Dedifferentiated amniotic fluid mesenchymal stem cell (primary cell): ENCODE measurements at regions not wholly inside any gene's neighbourhood (a gene's known extent, or its start where the extent isn't known, plus 50 kb on each side); places are given as distances from the start of the nearest gene placed in this dataset.
A peak's percentile ranks its signal among the peaks of the same experiment; 100 is the strongest.

Source experiments
- DNase-seq: peaks from one replicate; pipeline ENCODE4 v3.0.0-alpha.2; 2016; ENCODE audit errors: extremely low spot score

DNA sequence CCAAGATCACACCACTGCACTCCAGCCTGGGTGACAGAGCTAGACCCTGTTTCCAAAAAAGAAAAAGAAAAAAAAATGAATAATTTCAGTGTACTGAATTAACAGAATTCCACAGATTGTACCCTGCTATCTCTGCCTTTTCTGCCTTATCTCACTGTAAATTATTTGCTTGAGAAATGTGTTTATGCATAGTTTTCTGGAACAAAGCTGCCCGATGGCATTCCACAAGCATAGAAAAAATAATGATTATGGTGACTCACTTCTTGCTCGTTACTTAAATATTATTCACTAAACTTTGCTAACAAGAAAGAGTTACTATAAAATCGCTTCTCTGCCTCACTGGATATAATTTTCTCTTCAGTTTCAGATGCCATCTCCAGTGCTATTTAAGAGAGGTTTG, 88.7 kb upstream of the FAM169A start:
- DNase-seq = no peak

DNA sequence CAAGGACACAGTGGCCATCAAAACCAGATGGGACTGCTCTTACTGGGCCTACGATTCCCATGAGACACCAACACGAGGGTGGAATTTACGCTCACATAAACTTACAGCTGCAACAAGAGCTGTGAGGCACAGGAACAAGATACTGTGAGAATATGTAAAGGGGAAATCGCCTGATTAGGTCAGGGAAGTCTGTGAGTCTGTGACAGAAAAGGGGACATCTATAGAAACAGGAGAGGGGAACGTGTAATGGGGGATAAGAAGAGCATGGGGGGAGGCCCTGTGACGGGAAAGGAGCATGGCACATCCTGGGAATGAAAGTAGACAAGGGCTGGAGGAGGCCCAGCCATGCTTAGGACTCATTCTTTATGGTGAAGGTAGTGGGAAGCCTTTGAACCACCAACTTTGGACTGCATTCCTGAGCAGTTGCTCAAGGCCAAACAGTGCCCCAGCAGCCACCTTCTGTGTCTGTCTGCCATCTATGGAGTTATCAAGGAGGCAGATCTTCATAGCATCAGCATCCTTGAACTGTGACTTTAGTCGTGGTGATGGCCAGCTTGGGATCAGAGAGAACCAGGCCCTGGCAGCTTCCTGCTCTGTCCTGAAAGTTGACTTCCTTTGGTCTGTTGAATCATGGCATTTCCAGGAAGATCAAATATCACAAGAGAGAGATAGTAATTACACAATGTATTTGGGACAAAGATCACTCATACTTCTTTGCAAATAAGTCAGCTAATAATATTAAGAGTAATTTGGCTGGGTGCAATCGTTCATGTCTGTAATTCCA, 87.9 kb upstream of the FAM169A start:
- DNase-seq = no peak

DNA sequence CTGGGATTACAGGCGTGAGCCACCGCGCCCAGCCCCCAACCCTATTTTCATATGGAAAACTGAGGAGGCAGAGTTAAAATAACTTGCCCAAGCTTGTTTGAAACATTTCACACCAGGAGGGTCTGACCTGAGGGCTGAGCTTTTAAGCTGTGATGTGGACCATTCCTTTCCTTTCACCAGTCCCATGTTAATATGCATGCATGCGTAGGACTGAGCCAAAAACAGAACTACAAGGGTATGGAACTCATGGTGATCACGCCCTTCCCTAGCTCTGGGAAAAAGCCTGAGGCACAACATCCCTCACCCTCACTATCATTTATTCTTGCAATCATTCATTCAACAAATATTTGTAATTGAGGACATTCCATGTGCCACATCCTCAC, 87.4 kb upstream of the FAM169A start:
- no peak for DNase-seq

DNA sequence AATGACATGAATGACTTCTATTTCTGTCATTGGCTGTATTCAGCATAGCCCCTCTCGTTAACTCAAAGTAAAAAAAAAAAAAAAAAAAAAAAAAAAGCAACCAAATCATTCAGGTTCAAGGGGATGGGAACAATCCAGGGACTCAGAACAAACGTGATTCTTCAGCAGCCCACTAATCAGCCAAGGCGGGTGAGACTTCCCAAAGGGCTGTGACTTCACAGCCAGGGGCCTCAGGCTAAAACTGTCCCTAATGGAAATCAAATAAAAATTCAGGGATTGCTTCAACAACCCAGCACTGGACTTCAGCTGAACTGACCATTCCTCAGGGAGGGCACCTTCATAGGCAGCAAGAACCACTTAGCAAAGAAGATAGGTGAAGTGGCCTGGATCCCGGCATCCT, 86.2 kb upstream of the FAM169A start:
- DNase-seq = no peak

DNA sequence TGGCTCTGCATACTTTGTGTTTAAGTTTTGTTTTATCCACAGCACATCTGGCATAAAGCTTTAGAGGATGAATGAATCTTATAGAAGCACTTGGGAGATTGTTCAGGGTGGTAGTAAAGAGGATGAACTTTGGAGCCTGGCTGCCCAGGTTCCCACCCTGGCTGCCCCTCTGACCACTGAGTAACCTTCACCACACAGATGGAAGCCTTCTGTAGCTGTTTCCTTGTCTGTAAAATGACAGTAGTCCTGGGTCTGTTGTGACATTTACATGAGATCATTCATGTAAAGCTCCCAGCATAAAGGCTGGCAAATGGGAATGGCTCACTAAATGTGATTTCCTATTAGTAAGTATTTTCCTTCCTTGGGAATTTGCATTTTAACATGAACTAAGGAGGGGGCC, 85.7 kb upstream of the FAM169A start:
- DNase-seq = no peak

DNA sequence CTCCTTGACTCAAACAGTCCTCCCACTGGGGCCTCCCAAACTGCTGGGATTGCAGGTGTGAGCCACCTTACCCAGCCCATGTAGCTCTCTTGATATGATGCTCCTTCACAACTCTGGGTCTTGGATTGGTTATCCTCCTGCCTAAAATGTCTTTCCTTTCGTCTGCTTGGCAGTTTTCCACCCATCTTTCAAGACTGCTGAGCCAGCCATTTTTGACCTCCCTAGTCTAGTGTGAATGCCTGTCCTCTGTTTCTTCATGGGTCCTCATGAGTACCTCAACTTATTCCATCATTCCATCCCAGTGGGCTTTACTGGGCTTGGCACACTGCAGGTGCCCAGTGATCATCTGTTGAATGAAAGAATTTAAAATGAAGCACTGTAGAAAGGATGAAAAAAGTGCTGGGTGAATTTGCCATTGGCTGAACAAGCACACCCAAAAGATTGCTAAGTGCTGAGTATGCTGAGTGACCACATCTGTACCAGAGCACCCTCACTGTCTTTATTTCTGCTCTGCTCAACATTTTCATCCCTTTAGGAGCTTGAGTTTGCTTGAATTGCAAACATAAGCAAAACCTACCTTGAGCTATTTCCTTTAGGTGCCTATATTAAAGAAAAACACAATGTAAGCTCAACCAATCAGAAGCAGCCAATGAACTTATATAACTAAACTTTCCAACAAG, 84.8 kb upstream of the FAM169A start:
- no peak for DNase-seq

DNA sequence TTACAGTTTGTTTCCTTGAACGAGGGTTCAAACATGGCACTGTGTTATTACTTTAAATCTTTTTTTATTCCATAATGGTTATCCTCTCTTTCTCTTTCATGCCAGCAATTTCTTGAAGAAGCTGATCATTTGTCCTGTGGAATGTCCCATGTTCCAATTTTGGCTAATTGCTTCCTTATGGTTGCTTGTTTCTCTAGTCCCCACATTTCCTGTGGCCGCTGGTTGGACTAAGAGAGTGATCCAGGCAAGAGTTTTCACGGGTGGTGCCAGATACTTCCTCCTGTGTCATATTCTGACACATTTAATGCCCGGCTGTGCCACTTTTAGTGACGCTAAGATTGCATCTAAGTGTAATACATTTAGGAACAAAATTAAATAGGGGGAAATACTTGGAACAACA, 83.8 kb upstream of the FAM169A start:
- peak; percentile 47 for DNase-seq

DNA sequence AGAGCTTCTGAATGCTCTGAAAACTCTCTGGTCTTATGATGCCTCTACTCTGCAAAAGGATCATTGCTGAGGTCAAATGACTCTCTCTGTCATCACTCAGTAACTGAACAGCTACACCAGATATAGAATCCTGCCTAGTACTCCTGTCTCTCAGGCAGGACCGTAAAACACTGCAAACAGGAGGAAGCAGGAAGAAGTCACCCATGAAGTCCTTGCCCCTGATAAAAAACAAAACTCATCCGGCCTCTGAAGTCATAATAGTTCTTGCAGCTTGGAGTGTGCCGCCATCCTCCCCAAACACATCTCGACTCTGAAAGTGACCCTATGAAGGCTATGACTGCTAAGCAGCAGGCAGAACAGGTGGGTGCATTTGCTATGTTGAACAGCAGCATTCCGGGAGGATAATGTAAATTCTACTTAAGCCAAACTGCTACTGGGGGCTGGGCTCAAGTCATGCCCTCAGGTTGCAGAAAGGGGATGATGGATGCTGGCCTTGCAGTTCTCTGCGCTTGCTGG, 81.9 kb upstream of the FAM169A start:
- DNase-seq = no peak

DNA sequence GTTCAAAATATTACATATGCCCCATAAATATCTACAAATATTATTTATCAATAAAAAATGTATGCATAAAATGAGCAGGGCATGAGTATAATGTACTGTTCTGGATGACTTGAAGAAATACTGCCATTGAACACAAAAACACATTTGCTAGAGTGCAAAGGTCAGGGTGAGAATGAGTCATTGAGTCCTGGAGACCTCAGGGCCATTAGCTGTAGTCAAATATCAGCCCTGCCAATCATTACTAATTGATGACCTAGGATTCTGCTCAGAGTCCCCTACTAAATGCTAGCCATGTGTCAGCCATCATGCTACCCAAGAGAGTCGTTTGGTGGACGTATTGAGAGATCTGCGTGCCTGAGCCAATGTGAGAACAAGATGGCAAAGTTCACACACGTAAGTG, 80.3 kb upstream of the FAM169A start:
- no peak for DNase-seq

DNA sequence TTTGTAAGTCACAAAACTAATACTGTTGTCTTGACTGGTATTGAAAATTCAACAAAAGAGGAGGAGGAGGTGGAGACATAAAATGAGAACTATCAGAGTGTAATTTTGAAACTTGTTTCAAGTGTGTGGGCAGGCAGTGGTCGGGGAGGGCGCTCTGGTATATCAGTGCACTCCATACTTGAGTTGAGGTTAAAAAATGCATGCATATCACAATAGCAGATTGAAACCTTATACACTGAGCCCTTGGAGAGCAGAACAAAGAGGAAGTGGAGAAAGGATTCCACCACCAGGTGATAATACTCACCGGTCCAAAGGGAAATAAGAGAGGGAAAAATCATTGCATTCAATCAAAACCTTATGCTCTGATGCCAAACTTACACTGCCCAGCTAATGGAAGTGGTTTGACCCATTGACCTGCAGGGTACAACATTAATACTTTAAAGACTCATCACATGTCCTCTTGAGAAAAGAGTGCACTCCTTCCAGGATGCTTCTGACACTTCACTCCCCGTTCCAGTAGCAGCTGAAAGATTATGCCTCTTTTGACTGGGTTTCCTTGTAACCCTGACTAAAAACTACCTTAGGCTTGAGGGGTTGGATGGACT, 79.5 kb upstream of the FAM169A start:
- no peak for DNase-seq

DNA sequence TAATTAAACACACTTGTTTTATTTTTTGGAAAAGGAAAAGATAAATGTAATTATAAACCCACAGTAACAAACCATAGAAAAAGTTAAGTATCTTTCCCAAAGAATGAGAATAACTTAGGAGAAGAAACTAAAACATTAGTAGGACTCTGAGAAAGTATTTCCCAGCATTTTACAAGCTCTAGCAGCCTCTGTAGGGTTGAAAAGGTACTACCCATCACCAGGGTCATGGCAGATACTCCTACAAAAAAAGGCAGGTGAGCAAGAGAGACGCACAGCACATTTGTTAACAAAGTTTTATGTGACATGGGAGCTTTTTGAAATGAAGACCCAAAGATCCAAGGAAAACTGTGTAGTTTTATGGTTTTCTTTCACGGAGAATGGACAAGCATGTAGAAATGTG, 77.7 kb upstream of the FAM169A start:
- no peak for DNase-seq

DNA sequence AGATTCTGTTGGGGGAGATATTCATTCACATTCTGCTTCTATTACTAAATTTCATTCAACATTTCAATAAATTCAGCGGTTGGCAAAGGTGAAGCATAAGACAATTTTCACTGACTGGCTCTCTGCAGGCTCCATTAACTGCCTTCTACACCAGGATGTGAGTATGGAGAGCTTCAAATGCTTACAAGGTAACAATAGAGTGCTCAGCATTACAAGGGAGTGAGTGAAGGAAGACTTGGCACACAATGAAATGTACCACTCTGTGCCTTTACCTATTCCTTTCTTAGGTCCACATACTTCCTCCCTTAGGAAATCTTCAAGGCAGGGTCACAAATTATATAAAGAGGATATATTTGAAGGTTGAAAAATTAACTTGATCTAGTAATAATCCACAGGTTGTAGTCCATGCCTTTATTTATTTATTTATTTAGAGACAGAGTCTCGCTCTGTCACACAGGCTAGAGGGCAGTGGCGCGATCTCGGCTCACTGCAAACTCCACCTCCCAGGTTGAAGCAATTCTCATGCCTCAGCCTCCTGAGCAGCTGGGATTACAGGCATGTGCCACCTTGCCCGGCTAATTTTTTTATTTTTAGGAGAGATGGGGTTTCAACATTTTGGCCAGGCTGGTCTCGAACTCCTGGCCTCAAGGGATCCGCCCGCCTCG, 76.6 kb upstream of the FAM169A start:
- no peak for DNase-seq

DNA sequence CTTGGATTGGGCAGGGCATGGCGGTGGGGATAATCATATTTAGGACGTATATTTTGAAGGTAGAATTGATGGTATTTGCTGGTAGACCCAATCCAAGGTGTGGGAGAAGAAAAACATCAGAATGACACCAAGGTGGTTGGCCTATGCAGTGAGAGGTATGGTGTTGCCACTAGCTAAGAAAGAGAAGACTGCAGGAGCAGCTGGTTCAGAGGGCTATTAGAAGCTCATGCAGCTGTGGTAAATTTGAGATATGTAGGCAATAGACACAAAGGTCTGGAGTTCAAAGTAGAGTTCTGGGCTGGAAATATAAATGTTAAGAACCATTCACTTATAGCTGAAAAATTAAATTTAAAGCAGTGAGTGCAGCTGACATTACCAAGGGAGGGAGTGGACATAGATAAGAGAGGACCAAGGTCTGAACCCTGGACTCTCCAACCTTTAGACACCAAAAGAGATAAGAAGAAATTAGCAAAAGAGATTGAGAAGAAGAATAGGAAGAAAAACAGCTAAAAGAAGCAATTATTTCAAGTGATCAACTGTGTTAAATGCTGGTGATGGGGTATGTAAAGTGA, 74.7 kb upstream of the FAM169A start:
- DNase-seq = no peak

DNA sequence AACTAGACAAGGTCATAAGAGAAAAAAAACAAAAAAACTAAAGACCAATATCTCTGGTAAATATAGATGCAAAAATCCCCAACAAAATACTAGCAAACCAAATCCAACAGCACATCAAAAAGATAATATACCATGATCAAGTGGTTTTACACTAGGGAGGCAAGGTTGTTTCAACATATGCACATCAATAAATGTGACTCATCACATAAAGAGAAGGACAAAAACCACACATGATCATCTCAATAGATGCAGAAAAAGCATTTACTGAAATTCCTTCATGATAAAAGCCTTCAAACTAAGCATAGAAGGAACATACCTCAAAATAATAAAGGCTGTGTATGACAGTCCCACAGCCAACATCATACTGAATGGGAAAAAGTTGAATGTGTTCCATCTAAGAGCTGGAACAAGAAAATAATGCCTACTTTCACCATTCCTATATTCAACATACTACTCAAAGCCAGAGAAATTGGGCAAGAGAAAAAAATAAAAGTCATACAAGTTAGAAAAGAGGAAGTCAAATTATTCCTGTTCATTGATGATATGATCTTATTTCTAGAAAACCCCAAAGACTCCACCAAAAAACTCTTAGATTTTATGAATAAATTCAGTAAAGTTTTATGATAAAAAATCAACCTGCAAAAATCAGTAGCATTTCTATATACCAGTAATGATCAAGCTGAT, 72.2 kb upstream of the FAM169A start:
- no peak for DNase-seq

DNA sequence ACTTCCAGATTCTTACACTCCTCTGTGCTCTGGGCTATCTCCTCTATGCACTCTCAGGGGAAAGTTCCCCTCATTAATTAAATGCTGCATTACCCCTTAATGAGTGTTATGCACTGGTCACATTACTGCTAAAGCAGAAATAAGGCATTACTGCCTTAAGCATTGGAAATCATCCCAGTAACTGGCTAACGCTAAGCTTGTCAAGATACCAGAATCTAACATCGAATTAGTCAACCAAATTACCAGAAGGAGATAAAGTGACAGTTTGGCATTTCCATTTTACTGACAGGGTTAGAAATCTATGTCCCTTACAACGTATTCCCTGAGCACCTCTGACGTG, 69.5 kb upstream of the FAM169A start:
- DNase-seq = no peak

DNA sequence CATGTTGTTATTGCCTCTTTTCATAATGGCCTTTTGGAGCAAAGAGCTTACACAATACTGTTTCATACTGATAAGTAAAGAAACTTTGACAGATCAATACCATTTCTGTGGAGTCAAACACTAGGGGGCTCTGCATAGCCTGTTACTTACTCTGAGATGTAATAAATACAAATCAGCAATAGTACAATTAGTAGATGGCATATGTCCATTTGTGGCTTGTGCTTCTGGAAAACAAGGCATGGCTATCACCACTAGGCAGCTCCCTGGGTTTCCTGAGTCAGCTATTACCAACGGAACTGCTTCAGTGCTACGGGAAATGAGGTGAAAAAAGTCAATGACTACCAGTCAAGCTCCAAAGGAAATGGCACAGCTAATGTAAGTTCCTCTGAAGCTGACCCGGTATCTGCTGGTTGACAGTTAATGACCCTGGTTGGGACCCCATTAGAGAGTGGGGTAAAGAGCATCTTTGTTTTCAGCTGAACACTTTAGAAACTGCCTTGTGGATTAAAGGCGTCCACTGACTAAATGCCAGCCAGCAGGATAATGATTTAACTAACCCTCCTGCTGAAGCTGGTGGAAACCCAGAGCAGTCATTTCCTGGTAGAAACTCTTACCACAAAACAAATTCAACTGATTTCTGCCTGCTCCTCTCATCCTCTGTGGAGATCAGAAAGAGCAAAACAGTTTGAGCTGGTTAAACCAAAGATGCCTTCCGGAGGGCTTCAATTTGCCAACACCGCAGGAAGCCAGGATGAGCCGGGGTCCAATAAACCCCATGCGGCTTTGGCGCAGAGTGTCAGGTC, 69.0 kb upstream of the FAM169A start:
- no peak for DNase-seq

DNA sequence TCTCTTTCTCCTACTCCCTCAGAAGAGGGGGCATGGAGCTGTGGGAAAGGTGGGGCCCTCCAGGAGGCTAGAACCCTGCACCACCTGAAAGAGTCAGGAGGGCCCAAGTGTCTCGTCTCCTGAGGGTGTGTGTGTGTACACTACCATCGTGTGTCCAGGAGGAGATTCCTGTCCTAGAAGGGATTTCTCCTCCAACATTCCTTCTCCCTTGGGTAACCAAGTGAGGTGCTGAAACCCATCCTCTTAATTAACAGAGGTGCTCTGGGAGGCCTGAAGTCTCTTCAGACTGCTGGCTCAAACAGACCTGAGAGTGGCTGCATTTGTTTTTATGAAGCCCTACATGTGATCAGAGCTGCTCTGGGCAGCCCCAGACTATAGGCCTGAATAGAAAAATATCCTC, 61.1 kb upstream of the FAM169A start:
- DNase-seq = no peak

DNA sequence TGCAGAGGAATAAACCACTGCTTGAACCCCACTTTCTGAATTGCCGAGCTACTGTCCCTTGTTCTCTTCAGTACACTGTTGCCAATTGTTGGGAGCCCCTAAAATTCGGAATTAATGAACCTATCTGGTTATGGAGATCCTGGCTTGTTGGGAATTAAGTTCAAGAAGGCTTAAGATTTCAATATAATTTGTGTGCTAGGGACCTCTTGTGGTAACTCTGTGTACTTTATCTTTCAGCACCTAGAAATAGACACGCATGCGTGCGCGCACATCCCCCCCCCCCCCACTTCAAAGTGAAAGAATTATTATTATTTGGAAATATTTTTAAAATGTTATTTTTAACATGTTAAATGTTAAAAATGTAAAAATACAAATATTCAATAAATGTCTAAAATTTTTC, 53.3 kb upstream of the FAM169A start:
- DNase-seq = peak; percentile 70

DNA sequence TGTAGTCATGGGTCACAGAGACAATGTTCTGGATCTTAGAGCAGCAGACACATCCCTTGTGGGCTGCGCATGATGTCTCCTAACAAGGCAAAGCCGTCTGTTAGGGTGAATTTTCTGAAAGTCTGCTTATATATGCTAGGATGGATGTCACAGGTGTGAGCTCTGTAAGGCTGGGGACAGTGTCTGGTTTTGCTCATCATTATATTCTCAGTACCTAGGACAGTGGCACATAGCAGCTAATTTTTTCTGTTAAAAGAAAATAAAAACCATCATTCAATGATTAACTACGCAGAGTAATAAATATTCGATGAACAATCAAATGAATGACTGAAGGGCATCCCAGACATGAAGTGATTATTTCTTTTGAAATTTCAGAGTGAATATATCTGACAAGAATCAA, 52.9 kb upstream of the FAM169A start:
- DNase-seq = no peak

DNA sequence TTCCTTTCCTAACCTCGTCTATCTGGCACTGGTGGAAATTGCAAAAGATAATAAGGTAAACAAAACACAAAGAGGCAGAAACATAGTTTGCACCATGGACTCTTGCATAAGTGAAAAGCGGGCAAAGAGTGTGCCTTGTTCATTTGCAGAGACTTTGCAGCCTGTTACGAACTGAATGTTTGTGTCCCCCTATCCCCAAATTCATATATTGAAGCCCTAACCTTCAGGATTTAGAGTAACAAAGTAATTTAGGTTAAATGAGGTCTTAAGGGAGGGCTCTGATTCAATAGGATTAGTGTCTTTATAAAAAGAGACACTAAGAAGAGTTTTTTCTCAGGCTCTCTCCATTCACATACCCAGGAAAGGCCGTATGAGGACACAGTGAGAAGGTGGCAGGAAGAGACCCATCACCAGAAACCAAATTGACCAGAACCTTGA, 52.1 kb upstream of the FAM169A start:
- no peak for DNase-seq
